ENCODE measurements at regions not wholly inside any gene's neighbourhood (a gene's known extent, or its start where the extent isn't known, plus 50 kb on each side); places are given as distances from the start of the nearest gene placed in this dataset.
"Not testable (repeated sequence)": the region's sequence is repeated elsewhere in the genome, so short reads cannot be mapped to it uniquely, and the experiment has no call there.

DNA sequence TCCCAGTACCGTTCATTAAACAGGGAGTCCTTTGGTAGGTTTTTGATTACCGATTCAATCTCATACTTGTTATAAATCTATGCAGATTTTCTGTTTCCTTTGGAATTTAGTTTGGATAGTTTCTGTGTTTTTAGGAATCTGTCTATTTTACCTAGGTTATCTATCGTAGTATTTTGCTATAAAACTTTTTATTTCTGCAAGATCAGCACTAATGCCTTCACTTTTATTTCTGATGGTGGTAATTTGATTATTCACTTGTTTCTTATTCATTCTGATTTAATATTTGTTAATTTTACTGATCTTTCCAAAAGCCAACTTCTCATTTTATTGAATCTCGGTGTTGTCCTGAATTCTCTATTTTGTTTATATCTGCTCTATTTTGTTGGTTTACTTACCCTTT lies 577.7 kb upstream of the NRG3 start:
- no peak for DNase-seq

DNA sequence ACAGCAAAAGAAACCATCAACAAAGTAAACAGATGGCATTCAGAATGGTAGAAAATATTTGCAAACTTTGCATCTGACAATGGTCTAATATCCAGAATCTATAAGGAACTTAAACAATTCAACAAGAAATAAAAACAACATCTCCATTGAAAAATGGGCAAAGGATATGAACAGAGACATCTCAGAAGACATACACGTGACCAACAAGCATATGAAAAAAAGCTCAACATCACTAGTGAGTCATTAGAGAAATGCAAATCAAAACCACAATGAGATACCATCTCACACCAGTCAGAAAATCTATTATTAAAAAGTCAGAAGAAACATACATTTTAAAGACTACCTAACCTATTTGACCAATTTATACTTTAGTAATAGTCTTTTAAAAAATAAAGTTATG lies 571.3 kb upstream of the NRG3 start:
- no peak for DNase-seq

- no peak for DNase-seq
These were observed 567.8 kb upstream of the NRG3 start for GRCh38 chr10:81306971-81307782.

DNA sequence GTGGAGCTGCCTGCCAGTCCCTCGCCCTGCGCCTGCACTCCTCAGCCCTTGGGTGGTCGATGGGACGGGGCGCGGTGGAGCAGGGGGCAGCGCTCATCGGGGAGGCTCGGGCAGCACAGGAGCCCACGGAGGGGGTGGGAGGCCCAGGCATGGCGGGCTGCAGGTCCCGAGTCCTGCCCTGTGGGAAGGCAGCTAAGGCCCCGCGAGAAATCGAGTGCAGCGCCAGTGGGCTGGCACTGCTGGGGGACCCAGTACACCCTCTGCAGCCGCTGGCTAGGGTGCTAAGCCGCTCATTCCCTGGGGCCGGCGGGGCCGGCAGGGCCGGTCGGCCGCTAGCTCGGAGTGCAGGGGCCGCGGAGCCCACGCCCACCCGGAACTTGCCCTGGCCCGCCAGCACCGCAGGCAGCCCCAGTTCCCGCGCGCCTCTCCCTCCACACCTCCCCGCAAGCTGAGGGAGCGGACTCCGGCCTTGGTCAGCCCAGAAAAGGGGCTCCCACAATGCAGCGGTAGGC lies 565.9 kb upstream of the NRG3 start:
- no peak for DNase-seq

DNA sequence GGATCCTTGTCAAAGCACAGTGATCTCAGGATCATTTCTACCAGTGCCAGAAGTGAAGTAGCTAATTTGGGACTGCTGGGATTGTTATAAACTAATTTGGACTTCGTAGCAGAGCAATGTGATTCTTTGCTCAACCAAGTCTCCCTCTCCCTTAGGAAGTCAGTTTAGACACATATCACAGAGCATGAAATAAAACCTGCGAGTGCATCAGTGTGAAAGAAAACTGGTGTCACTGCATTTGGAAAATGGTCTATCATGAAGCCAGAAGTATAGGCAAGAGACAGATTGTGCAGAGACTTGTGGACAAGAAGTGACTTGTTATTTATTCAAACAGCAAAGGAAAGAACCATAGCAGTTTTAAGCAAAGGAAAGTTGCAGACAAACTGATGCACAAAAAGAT lies 560.5 kb upstream of the NRG3 start:
- no peak for DNase-seq

DNA sequence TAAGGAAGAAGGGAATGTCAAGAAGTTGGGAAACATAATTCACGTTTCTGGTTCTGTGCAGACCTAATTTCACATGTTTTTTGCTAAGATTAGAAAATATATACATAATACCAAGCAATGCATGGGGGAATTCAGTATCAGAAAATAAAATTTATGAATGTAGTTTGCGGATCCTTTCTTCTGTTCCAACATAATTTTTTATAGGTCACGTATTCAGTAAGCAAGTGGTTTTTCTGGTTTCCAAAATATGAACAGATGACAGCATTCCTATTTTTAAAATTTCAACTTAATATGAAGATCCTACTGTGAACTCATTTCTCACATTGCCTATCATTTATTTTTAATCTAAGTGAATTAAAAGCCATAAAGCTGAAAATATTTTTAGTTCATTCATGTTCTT lies 560.0 kb upstream of the NRG3 start:
- no peak for DNase-seq

- DNase-seq = no peak
These were observed 527.0 kb upstream of the NRG3 start for GRCh38 chr10:81348003-81348402.

DNA sequence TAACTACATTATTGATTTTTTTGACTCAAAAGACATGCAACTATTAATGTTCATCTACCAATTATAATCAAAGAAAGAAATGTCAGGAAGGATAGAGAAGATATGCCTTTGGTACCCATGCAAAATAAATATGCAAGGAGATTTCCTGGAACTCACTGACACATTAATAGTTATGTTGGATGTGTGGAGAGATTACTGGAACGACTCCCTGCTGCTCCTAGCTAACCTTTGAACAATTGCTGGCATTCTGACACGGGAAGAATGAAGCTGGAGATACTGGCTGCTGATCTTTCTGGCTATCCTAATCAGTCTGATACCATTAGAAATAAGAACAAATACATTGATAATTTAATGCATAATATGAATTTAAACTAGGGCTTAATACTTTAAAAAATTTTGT lies 507.9 kb upstream of the NRG3 start:
- no peak for DNase-seq

DNA sequence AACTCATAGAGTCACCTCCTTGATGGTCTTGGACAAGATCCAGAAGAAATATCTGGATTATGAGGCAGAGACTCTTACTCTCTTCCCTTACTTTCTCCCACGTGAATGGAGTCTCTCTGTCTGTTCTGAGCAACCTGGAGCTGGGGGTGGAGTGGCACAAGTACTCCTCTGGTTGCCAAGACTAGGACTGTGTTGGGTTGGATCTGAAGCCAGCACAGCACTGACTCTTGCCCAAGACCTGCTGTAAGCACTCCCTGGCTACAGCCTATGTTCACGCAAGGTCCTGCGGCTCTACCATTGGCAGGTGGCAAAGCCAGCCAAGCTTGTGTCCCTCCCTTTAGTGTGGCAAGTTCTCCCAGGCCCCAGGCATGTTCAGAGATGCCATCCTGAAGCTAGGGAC lies 488.2 kb upstream of the NRG3 start:
- DNase-seq = no peak

- no peak for DNase-seq
These were observed 471.5 kb upstream of the NRG3 start for GRCh38 chr10:81403451-81403850.

DNA sequence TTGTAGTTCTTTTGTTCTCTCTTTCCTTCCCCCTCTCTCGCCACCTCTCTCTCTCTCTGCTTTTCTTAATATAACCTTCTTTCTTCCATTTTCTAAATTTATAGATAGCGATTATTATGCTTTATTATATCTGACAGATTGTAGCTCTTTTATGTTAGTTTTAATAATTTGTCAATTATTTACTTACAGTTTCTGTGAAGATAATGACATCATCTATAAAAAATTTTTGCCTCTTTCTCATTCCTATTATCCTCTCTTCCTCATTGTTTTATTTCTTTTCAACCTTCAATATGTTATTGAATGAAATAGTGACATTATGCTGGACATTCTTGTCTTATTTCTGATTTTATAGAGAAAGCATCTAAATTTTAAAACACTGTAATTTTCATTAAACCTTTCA lies 469.6 kb upstream of the NRG3 start:
- DNase-seq = no peak

DNA sequence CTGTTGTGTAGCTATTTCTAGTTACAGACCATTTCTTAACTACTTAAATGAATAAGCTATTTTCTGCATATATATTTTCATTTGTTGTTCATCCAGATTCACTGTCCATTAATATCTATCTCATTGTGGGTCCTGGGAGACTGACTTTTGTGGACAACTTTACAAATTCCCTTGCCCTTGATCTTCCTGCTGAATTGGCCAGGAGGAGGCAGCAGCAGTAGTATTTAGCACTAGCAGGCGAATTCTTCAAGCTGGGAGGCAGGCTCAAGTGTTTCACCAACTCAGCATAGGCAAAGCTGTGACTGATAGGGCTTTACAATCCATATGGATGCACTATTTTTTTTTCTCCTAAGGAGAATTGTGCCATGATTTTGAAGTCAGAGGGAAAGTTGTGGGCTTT lies 461.0 kb upstream of the NRG3 start:
- DNase-seq = no peak

DNA sequence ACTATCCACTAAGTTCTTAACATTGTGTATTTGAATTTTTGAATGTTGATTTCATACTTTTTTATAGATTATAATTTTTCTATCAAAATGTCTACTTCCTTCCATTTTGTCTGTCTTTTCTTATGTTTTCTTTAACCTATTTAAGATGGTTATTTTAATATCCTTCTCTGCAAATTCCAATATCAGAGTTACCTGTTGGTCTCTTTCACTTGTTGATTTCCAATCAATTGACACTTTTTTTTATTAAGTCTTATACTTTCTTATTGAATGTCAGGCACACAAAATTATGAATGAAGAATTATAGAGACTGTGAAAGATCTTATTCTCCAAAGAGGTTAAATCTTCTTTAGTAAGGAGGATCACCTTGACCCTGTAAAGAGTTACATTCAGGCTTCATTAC lies 448.3 kb upstream of the NRG3 start:
- no peak for DNase-seq

GRCh38 chr10:81428456-81429134 lies 446.4 kb upstream of the NRG3 start:
- no peak for DNase-seq

DNA sequence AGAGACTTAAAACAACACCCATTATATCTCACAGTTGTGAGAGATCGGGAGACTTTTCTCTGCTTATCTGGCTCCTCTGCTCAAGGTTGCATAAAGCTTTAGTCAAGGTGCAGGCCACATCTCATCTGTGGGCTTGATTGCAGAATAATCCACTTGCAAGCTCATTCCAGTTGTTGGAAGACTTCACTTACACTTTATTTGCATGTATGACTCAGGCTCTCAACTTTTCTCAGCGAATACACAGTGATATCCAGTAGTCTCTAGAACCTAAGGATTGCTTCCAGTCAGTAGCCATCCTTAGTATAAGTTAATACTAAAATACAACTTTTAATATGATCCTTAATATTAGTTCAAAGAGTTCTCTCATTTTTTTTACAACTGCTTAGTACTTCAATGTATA lies 435.5 kb upstream of the NRG3 start:
- DNase-seq = no peak

DNA sequence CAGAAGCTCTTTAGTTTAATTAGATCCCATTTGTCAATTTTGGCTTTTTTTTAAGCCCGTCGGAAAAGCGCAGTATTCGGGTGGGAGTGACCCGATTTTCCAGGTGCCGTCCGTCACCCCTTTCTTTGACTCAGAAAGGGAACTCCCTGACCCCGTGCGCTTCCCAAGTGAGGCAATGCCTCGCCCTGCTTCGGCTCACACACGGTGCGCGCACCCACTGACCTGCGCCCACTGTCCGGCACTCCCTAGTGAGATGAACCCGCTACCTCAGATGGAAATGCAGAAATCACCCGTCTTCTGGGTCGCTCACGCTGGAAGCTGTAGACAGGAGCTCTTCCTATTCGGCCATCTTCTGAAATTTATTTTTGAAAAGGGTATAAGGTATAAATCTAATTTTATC lies 433.4 kb upstream of the NRG3 start:
- not testable (repeated sequence) for DNase-seq

GRCh38 chr10:81444242-81444929 lies 430.6 kb upstream of the NRG3 start:
- DNase-seq = no peak

- DNase-seq = no peak
These were observed 424.3 kb upstream of the NRG3 start for GRCh38 chr10:81450651-81451050.

DNA sequence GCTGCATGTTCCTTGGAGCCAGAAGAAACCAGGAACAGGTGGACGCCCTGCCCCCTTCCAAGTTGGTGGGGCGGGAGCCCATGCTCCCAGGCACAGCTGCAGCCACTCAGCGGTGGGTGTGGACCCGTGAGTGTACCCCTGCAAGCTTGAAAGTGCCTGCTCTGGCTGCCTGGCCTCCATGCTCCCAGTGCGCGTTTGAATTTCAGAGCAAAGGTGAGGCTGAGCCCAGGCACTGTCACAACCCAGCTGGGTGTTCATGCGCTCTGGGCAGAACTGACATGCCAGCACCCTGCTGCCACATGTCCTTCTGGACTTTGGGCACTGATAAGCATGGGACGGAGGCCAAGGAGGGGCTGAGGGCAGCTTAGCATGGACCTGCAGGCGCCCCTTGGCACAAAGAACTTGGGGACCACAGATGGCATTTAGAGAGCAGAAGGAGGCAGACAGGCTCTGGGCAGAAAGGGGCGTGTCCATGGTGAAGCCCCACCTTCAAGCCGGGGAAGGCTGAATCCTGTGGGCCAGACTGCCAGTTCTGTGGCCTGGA lies 402.0 kb upstream of the NRG3 start:
- DNase-seq = no peak

DNA sequence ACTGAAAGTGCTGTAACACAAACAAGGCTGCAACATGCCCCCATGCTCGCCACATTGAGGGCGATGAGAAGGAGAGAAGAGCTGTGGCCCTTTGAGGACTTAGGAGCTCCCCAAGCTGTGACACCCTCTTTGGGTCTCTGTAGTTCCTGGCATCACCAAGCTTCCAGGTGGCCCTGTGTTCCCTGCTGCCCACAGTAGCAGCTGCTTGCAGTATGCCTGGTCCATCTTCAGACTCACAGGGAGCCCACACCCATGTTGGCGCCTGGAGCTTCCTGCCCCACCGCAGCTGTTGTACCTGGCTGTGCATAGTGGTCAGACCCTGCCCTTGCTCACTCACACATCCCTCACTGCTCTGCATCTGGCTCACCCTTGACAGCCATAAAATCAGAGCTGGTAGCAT lies 401.2 kb upstream of the NRG3 start:
- DNase-seq = no peak

DNA sequence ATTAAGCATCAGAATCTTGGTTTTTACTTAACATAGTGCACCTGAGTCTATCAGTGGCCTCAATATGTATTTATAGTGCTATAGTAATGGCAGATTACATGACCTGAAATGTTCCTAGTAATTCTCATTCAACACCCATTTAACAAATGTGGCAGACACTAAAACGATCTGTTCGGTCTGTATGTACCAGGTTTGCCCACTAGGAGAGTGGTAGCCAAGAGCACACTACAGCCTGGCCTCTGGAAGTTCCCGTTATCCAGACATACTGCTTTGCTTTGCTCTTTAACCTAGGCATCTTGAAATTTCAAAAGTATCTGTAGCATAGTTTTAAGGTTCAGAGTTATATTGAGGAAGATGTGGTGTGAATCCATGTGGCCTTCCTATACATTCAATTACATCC lies 395.7 kb upstream of the NRG3 start:
- no peak for DNase-seq

DNA sequence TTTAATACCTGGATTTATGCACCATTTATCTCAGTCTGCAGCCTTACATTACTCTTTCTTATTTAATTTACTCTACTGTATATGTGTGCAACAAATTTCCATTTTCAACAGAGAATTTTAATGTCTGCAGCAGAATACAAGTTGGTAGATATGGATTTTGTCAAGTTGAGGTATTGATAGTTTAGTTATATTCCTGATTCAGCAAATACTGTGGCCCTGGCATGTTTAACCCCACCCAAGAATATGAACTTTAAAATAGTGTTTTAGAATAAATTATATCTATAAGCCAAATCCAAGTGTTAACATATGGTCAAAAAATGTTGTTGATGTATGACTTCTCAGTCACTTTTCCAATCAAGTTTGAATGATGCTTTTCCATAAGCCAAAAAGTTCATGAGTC lies 378.4 kb upstream of the NRG3 start:
- DNase-seq = no peak

DNA sequence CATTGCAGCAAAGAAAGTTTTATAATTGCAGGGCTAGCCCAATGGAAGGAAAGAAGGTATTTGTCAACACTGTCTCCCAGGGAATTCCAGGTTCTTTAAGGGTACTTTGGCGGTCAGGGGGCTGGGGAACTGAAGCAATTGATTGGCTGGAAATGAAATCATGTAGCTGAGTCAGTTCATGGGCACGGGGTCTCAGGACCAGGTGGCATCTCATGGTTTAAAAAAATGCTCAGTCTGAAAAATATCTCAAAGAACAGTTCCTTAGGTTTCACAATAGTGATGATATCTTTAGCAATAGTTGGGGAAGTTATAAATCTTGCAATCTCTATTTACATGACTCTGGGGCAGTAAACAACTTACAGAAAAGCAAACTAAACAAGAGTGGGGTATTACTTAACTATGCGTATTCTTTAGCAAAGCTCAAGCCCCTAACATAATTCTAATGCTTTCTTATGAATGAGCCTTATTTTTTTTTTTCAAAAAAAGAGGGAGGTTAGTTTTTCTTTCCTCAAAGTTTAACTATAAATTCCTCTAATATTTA lies 376.9 kb upstream of the NRG3 start:
- no peak for DNase-seq

Data from activated CD4-positive, alpha-beta T cell treated with anti-CD3 and anti-CD28 coated beads, Interleukin-2, amount 50 U/mL, for 48 hours (primary cell).